ENCODE measurements at regions not wholly inside any gene's neighbourhood (a gene's known extent, or its start where the extent isn't known, plus 50 kb on each side); places are given as distances from the start of the nearest gene placed in this dataset.

DNA sequence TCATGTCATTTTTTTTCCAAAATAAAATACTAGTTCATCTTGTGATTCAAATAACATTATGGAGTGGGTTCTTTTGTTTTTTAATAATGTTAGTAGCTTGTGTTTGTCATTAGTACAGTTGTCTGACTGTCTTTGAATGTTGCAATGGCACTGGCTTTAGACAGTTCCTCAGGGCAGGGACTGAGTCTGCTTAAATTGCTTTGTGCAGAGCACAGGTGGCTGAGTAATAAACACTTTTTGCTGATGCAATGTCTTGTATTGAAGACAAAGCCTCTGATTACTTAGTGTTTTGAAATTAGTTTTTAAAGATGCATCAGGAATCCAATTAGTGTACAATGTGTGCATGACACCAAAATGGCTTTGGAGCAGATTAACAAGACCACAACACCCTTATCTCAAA lies 88.7 kb upstream of the PCDH9 start:
- H3K4me3 ChIP-seq (ENCODE audit: insufficient read depth, low read depth, low read length): no peak overlapping the region
- H3K4me1 ChIP-seq (ENCODE audit: control insufficient read depth, insufficient read depth, low read length): no peaks in the 10 kb centered on the region
- no peaks in the 10 kb centered on the region for H3K36me3 ChIP-seq (ENCODE audit: control insufficient read depth, insufficient read depth, low read length)
- no peak overlapping the region for H3K27ac ChIP-seq (ENCODE audit: insufficient read depth, low read depth, low read length, poor library complexity, severe bottlenecking)
- no peaks in the 10 kb centered on the region for H3K9me3 ChIP-seq (ENCODE audit: control insufficient read depth, low read length)
- no peaks in the 10 kb centered on the region for H3K27me3 ChIP-seq (ENCODE audit: control insufficient read depth, insufficient read depth, low read length, poor library complexity, severe bottlenecking)

DNA sequence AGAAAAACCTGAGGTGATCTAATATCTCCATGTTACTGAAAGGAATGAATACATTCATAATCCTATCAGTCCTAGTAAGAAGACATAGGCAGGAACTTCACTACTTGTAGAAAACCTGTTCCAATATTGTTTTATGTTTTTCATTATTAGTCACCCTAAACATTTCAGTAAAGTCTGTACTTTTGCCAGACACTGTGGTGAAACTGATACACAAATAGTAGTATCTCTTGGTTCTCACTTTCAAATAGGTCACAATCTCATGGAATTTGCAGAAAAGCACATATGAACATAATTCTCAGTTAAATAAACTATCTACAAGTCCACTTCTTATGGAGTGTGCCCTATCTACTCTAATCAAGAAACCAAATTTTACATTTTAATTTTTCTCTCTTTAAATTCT lies 88.3 kb upstream of the PCDH9 start:
- Histone ChIP-seq H3K27ac (ENCODE audit: insufficient read depth, low read depth, low read length, poor library complexity, severe bottlenecking) (no peak overlapping the region), H3K4me1 (ENCODE audit: control insufficient read depth, insufficient read depth, low read length) (no peaks in the 10 kb centered on the region), H3K4me3 (ENCODE audit: insufficient read depth, low read depth, low read length) (no peak overlapping the region), H3K27me3 (ENCODE audit: control insufficient read depth, insufficient read depth, low read length, poor library complexity, severe bottlenecking) (no peaks in the 10 kb centered on the region), H3K9me3 (ENCODE audit: control insufficient read depth, low read length) (no peaks in the 10 kb centered on the region), H3K36me3 (ENCODE audit: control insufficient read depth, insufficient read depth, low read length) (no peaks in the 10 kb centered on the region)

DNA sequence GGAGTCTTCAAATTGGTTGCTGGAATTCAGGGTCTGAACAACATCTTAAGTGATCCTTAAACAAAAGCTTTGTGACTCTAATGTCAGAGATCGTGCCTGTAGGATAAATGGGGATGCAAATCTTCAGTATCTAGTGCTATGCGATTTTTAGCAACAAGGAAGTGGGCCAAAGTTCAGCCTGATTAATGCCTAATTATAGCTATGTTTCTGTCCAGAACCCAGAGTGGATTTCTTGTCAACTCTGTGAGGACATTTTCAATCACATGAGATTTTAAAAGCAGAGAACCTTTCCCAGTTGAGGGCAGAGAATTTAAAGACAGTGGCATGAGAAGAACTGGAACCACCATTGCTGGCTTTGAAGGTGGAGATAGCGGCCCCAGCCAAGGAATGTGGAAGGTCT lies 84.3 kb upstream of the PCDH9 start:
- Histone ChIP-seq H3K4me1 (ENCODE audit: control insufficient read depth, insufficient read depth, low read length) (no peaks in the 10 kb centered on the region), H3K36me3 (ENCODE audit: control insufficient read depth, insufficient read depth, low read length) (no peaks in the 10 kb centered on the region), H3K27me3 (ENCODE audit: control insufficient read depth, insufficient read depth, low read length, poor library complexity, severe bottlenecking) (no peaks in the 10 kb centered on the region), H3K27ac (ENCODE audit: insufficient read depth, low read depth, low read length, poor library complexity, severe bottlenecking) (no peak overlapping the region), H3K9me3 (ENCODE audit: control insufficient read depth, low read length) (no peaks in the 10 kb centered on the region), H3K4me3 (ENCODE audit: insufficient read depth, low read depth, low read length) (no peak overlapping the region)
- 95 to 96% methylated on average over 3 of the region's 3 CpGs for WGBS, 2 experiments

DNA sequence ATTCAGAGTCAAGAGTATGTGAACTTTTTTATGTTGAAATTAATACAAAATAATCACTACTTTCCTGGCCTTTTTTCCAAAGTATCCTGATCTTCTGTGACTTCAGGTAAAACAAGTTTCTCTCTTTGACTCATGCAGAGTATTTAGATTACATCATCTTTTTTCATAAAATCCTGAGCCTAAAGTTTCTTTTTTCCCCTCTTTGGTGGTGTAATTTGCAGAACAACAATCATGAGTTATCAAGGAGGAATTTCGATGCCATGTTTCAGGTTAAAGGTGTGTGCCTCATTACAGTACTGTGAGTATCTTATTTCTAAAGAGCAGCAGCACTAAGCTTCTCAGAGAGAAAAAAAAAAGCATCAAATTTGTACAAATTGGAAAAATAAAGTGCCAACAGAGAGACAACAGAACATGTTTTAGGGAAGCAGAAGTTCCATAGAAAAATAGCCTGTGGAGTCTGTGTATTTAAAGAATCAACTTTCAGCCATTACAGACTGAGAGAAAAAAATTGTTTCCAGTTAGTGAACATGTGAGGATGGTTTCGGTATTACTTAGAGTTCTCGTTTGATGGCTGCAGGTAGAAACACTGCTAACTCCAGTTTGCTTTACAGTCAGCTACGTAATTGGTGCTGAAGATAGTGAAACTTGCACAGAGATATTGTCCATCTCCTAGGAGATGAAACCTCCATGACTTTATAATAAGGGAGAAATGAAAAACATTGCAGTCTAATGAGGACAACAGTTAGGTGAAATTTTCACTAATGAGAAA lies 78.1 kb upstream of the PCDH9 start:
- Histone ChIP-seq H3K27ac (ENCODE audit: insufficient read depth, low read depth, low read length, poor library complexity, severe bottlenecking) (no peak overlapping the region), H3K4me3 (ENCODE audit: insufficient read depth, low read depth, low read length) (no peak overlapping the region), H3K4me1 (ENCODE audit: control insufficient read depth, insufficient read depth, low read length) (no peaks in the 10 kb centered on the region), H3K27me3 (ENCODE audit: control insufficient read depth, insufficient read depth, low read length, poor library complexity, severe bottlenecking) (no peaks in the 10 kb centered on the region), H3K9me3 (ENCODE audit: control insufficient read depth, low read length) (no peaks in the 10 kb centered on the region), H3K36me3 (ENCODE audit: control insufficient read depth, insufficient read depth, low read length) (no peaks in the 10 kb centered on the region)
- WGBS, 2 experiments: 93 to 96% methylated on average over 4 of the region's 4 CpGs

DNA sequence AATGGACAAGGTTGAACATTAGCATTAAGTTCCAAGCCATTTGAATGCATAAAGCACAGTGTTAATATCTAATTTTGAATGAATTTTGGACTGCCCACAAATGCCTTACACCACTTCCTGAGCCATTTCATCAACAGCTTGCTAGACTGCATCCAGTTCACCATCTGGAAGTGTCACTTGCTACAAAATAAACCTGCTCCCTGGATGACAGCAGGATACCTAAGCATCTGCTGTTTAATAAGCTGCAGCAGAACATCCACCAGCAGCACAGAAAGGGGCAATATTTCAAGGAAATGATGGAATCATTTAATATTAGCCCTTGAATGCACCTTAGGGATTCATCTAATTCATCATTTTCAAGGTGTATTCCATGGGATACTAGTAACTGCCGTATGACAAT lies 76.6 kb upstream of the PCDH9 start:
- 80 to 100% methylated on average over 1 of the region's 1 CpG for WGBS, 2 experiments
- Histone ChIP-seq H3K27ac (ENCODE audit: insufficient read depth, low read depth, low read length, poor library complexity, severe bottlenecking) (no peak overlapping the region), H3K36me3 (ENCODE audit: control insufficient read depth, insufficient read depth, low read length) (no peaks in the 10 kb centered on the region), H3K4me3 (ENCODE audit: insufficient read depth, low read depth, low read length) (no peak overlapping the region), H3K9me3 (ENCODE audit: control insufficient read depth, low read length) (no peaks in the 10 kb centered on the region), H3K27me3 (ENCODE audit: control insufficient read depth, insufficient read depth, low read length, poor library complexity, severe bottlenecking) (no peaks in the 10 kb centered on the region), H3K4me1 (ENCODE audit: control insufficient read depth, insufficient read depth, low read length) (no peaks in the 10 kb centered on the region)

DNA sequence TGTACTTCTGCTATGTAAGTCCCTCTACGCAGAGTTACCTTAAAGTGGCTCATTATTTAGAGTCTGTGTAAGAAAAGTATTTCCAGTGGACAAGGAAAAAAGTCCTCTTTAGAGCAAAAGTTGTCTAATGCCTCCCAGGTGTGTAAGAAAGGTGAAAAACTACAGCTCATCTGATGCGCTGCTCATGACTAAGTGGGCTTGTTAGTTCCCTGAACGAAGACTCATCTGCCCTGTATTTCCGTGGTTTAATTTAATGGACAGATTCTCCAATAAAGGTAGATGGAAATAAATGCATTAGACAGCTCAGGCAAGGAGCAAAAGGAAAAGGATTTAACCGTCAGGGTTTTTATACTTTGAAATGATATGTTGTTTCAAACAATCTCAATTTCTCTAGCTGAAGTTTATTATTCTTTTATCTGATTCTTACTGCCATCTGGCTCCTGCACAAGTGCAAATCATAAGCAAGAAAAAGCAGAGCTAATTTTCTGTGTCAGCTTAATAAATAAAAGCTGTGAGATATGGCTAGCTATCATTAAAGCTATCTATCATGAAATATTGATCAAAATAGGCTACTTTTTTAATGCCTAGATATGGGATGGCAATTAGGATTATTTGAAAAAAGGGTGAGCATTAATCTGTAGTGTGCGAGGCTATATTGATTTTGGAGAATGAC lies 73.7 kb upstream of the PCDH9 start:
- no peaks in the 10 kb centered on the region for H3K9me3 ChIP-seq (ENCODE audit: control insufficient read depth, low read length)
- 76 to 77% methylated on average over 5 to 6 of the region's 6 CpGs for WGBS, 2 experiments
- H3K27ac ChIP-seq (ENCODE audit: insufficient read depth, low read depth, low read length, poor library complexity, severe bottlenecking): no peak overlapping the region
- H3K27me3 ChIP-seq (ENCODE audit: control insufficient read depth, insufficient read depth, low read length, poor library complexity, severe bottlenecking): no peaks in the 10 kb centered on the region
- no peaks in the 10 kb centered on the region for H3K36me3 ChIP-seq (ENCODE audit: control insufficient read depth, insufficient read depth, low read length)
- H3K4me3 ChIP-seq (ENCODE audit: insufficient read depth, low read depth, low read length): no peak overlapping the region
- H3K4me1 ChIP-seq (ENCODE audit: control insufficient read depth, insufficient read depth, low read length): no peaks in the 10 kb centered on the region

DNA sequence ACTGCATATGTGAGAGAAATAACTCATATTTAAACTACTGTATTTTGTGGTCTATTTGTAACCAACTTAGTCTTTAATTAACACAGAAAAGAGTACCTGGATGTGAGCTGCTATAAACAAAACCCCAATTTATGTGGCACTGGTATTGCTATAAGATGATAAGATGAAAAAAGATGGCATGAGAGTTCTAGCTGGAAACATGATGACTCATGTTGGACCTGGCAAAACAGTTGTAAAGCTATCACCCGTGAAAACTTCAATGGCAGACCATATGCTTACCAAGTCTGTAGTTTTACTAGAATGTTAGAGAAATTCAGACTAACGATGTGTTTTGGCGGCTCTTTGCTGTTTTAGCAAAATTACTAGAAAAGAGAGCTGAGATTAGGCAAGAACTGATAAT lies 69.6 kb upstream of the PCDH9 start:
- no peak overlapping the region for H3K4me3 ChIP-seq (ENCODE audit: insufficient read depth, low read depth, low read length)
- 97 to 99% methylated on average over 3 of the region's 3 CpGs for WGBS, 2 experiments
- no peaks in the 10 kb centered on the region for H3K36me3 ChIP-seq (ENCODE audit: control insufficient read depth, insufficient read depth, low read length)
- no peaks in the 10 kb centered on the region for H3K4me1 ChIP-seq (ENCODE audit: control insufficient read depth, insufficient read depth, low read length)
- no peaks in the 10 kb centered on the region for H3K9me3 ChIP-seq (ENCODE audit: control insufficient read depth, low read length)
- no peaks in the 10 kb centered on the region for H3K27me3 ChIP-seq (ENCODE audit: control insufficient read depth, insufficient read depth, low read length, poor library complexity, severe bottlenecking)
- no peak overlapping the region for H3K27ac ChIP-seq (ENCODE audit: insufficient read depth, low read depth, low read length, poor library complexity, severe bottlenecking)

DNA sequence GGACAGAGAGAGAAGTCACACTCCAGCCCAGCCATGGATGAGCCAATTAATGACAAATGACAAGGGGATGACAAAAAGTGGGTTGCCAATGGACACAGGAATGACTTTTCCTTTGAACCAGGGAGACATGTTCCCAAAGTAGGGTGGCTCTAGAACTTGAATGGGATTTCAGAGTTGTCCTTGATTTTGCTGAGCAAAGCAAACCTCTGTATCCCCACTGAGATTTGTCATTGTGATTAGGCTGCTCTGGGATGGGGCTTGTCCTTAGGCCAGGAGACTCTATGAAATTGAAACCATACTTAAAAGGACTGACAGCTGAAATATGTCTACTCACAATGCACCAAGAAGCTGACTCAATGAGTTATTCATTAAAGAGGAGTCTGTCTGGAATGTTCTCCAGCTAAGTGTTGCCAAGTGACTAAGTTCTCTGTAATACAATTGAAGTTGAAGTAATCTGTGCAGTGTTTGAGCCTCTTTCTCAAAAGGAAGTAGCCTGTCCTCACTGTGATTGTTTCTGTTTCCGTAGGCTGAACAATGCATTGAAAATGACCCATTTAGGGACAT lies 69.0 kb upstream of the PCDH9 start:
- Histone ChIP-seq H3K27ac (ENCODE audit: insufficient read depth, low read depth, low read length, poor library complexity, severe bottlenecking) (no peak overlapping the region), H3K9me3 (ENCODE audit: control insufficient read depth, low read length) (no peaks in the 10 kb centered on the region), H3K36me3 (ENCODE audit: control insufficient read depth, insufficient read depth, low read length) (no peaks in the 10 kb centered on the region), H3K4me3 (ENCODE audit: insufficient read depth, low read depth, low read length) (no peak overlapping the region), H3K4me1 (ENCODE audit: control insufficient read depth, insufficient read depth, low read length) (no peaks in the 10 kb centered on the region), H3K27me3 (ENCODE audit: control insufficient read depth, insufficient read depth, low read length, poor library complexity, severe bottlenecking) (no peaks in the 10 kb centered on the region)
- WGBS, 2 experiments: 89 to 100% methylated on average over 1 of the region's 1 CpG

DNA sequence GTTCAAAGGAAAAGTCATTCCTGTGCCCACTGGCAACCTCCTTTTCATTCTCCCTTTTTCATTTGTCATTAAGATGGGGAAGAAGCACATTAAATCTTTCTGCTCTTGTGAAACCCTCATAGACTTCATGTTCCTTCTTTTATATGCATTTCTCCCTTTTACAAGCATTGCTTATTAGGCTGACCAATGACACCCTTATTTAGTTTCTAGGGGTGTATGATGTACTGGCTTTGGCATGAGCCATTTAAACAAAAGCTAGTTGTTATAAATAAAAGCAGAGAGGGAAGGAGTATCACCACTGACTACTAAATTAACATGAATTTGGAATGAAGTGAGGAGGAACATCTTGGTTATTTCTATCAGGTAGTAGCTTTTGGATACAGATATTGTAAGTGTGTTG lies 68.2 kb upstream of the PCDH9 start:
- Histone ChIP-seq H3K4me3 (ENCODE audit: insufficient read depth, low read depth, low read length) (no peak overlapping the region), H3K27me3 (ENCODE audit: control insufficient read depth, insufficient read depth, low read length, poor library complexity, severe bottlenecking) (no peaks in the 10 kb centered on the region), H3K9me3 (ENCODE audit: control insufficient read depth, low read length) (no peaks in the 10 kb centered on the region), H3K27ac (ENCODE audit: insufficient read depth, low read depth, low read length, poor library complexity, severe bottlenecking) (no peak overlapping the region), H3K4me1 (ENCODE audit: control insufficient read depth, insufficient read depth, low read length) (no peaks in the 10 kb centered on the region), H3K36me3 (ENCODE audit: control insufficient read depth, insufficient read depth, low read length) (no peaks in the 10 kb centered on the region)

DNA sequence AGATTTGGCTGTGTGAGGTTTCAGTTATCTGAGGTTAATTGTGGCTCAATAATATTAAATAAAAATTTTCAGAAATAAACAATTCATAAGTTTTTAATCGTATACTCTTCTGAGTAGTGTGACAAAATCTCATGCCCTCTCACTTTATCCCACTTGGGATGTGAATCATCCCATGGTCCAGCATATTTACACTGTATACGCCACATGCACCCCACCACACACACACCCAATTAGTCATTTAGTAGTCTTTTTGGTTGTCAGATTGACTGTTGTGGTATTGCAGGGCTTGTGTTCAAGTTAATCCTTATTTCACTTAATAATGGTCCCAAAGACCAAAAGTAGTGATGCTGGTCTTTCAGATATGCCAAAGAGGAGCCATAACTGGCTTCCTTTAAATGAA lies 66.4 kb upstream of the PCDH9 start:
- Histone ChIP-seq H3K9me3 (ENCODE audit: control insufficient read depth, low read length) (no peaks in the 10 kb centered on the region), H3K4me1 (ENCODE audit: control insufficient read depth, insufficient read depth, low read length) (no peaks in the 10 kb centered on the region), H3K4me3 (ENCODE audit: insufficient read depth, low read depth, low read length) (no peak overlapping the region), H3K36me3 (ENCODE audit: control insufficient read depth, insufficient read depth, low read length) (no peaks in the 10 kb centered on the region), H3K27ac (ENCODE audit: insufficient read depth, low read depth, low read length, poor library complexity, severe bottlenecking) (no peak overlapping the region), H3K27me3 (ENCODE audit: control insufficient read depth, insufficient read depth, low read length, poor library complexity, severe bottlenecking) (no peaks in the 10 kb centered on the region)
- 92 to 100% methylated on average over 1 to 2 of the region's 2 CpGs for WGBS, 2 experiments
